H9 (cell line): ENCODE measurements at regions not wholly inside any gene's neighbourhood (a gene's known extent, or its start where the extent isn't known, plus 50 kb on each side); places are given as distances from the start of the nearest gene placed in this dataset.

ENCODE experiments used
- DNase-seq: peaks from one replicate; pipeline ENCODE4 v3.0.0-alpha.2; 2017
- H2AFZ ChIP-seq: one replicate; pipeline ENCODE4 v1.6.1; 2013; ENCODE audit warnings: mild to moderate bottlenecking, low read length, control low read depth, moderate library complexity
- H2AK5ac ChIP-seq: 2 replicates; pipeline ENCODE4 v1.6.1; 2013; ENCODE audit warnings: low read length, control low read depth, mixed read lengths; ENCODE audit not compliant: insufficient read length
- H2BK120ac ChIP-seq: one replicate; pipeline ENCODE4 v1.6.1; 2013; ENCODE audit warnings: low read depth, mild to moderate bottlenecking, low read length, control low read depth, inconsistent platforms; ENCODE audit not compliant: poor library complexity, severe bottlenecking
- H2BK12ac ChIP-seq: 2 replicates; pipeline ENCODE4 v1.6.1; 2013; ENCODE audit warnings: low read length, control low read depth, mixed read lengths, low read depth; ENCODE audit not compliant: insufficient read length
- H2BK15ac ChIP-seq: 2 replicates; pipeline ENCODE4 v1.6.1; 2013; ENCODE audit warnings: low read depth, low read length, control low read depth
- H2BK20ac ChIP-seq: one replicate; pipeline ENCODE4 v1.6.1; 2013; ENCODE audit warnings: low read depth, mild to moderate bottlenecking, low read length, control low read depth, inconsistent platforms; ENCODE audit not compliant: poor library complexity, severe bottlenecking
- H2BK5ac ChIP-seq: 2 replicates; pipeline ENCODE4 v1.6.1; 2013; ENCODE audit warnings: low read length, control low read depth, mixed read lengths; ENCODE audit not compliant: insufficient read length
- H3K14ac ChIP-seq: 2 replicates; pipeline ENCODE4 v1.6.1; 2013; ENCODE audit warnings: low read length, control low read depth; ENCODE audit not compliant: insufficient read depth
- H3K18ac ChIP-seq: 2 replicates; pipeline ENCODE4 v1.6.1; 2013; ENCODE audit warnings: low read depth, mild to moderate bottlenecking, mixed read lengths, low read length, control low read depth; ENCODE audit not compliant: insufficient read length
- H3K23ac ChIP-seq: 2 replicates; pipeline ENCODE4 v1.6.1; 2013; ENCODE audit warnings: low read length, control low read depth, mixed read lengths, low read depth; ENCODE audit not compliant: insufficient read length
- H3K23me2 ChIP-seq: 2 replicates; pipeline ENCODE4 v1.6.1; 2013; ENCODE audit warnings: low read depth, mild to moderate bottlenecking, mixed read lengths, low read length, control low read depth; ENCODE audit not compliant: insufficient read length, poor library complexity, severe bottlenecking
- H3K27ac ChIP-seq: 2 replicates; pipeline ENCODE4 v1.5.1; 2013; ENCODE audit warnings: low read length, control low read depth, mixed read lengths, low read depth; ENCODE audit not compliant: insufficient read length
- H3K27me3 ChIP-seq: 2 replicates; pipeline ENCODE4 v1.6.1; 2013; ENCODE audit warnings: low read length, control low read depth, inconsistent platforms; ENCODE audit not compliant: insufficient read depth
- H3K4ac ChIP-seq: 2 replicates; pipeline ENCODE4 v1.6.1; 2013; ENCODE audit warnings: low read depth, mild to moderate bottlenecking, control low read depth, inconsistent platforms, low read length, moderate library complexity
- H3K4me1 ChIP-seq: 2 replicates; pipeline ENCODE4 v1.6.1; 2013; ENCODE audit warnings: low read length, control low read depth, inconsistent platforms; ENCODE audit not compliant: insufficient read depth
- H3K4me2 ChIP-seq: 2 replicates; pipeline ENCODE4 v1.6.1; 2013; ENCODE audit warnings: low read length, control low read depth, mixed read lengths; ENCODE audit not compliant: insufficient read length, insufficient read depth
- H3K56ac ChIP-seq: 2 replicates; pipeline ENCODE4 v1.6.1; 2013; ENCODE audit warnings: low read depth, mild to moderate bottlenecking, mixed read lengths, low read length, control low read depth; ENCODE audit not compliant: insufficient read length
- H3K79me1 ChIP-seq: 2 replicates; pipeline ENCODE4 v1.6.1; 2013; ENCODE audit warnings: low read depth, mild to moderate bottlenecking, moderate library complexity, low read length, control low read depth, inconsistent platforms; ENCODE audit not compliant: insufficient read depth, poor library complexity, severe bottlenecking
- H3K79me2 ChIP-seq: 2 replicates; pipeline ENCODE4 v1.6.1; 2013; ENCODE audit warnings: low read length, control low read depth, inconsistent platforms; ENCODE audit not compliant: insufficient read depth
- H3K9ac ChIP-seq: 2 replicates; pipeline ENCODE4 v1.6.1; 2013; ENCODE audit warnings: low read length, control low read depth, mixed read lengths; ENCODE audit not compliant: insufficient read length; ENCODE audit errors: extremely low read depth
- H3K9me3 ChIP-seq: one replicate; pipeline ENCODE4 v1.6.1; 2013; ENCODE audit warnings: low read depth, low read length, inconsistent platforms; ENCODE audit not compliant: control insufficient read depth
- H3T11ph ChIP-seq: one replicate; pipeline ENCODE4 v1.6.1; 2013; ENCODE audit warnings: mild to moderate bottlenecking, low read length, control low read depth, inconsistent platforms
- H4K20me1 ChIP-seq: one replicate; pipeline ENCODE4 v1.6.1; 2013; ENCODE audit not compliant: control insufficient read depth, insufficient read length, insufficient read depth
- H4K5ac ChIP-seq: 2 replicates; pipeline ENCODE4 v1.6.1; 2013; ENCODE audit warnings: low read depth, mild to moderate bottlenecking, mixed read lengths, low read length, control low read depth; ENCODE audit not compliant: insufficient read length
- H4K8ac ChIP-seq: replicated peaks from 2 replicates; pipeline ENCODE4 v1.6.1; 2013; ENCODE audit warnings: low read length, control low read depth, mixed read lengths, low read depth; ENCODE audit not compliant: insufficient read length
- H4K91ac ChIP-seq: 2 replicates; pipeline ENCODE4 v1.6.1; 2013; ENCODE audit warnings: low read depth, mild to moderate bottlenecking, moderate library complexity, mixed read lengths, low read length, control low read depth; ENCODE audit not compliant: insufficient read length
- H3K27ac Mint-ChIP-seq, 3 experiments: 2 replicates in 2 of 3; 3 replicates in 1 of 3; pipeline ENCODE4 v1.8.0; 2020 to 2021; ENCODE audit warnings: mixed read lengths in 3 of 3, mild to moderate bottlenecking in 1 of 3, moderate library complexity in 1 of 3
- H3K27me3 Mint-ChIP-seq: 2 replicates; pipeline ENCODE4 v1.8.0; 2021; ENCODE audit warnings: low read depth, mild to moderate bottlenecking, moderate library complexity, mixed read lengths
- H3K36me3 Mint-ChIP-seq, 3 experiments: 2 replicates in 2 of 3; 3 replicates in 1 of 3; pipeline ENCODE4 v1.8.0; 2020 to 2021; ENCODE audit warnings: low read depth in 3 of 3, mixed read lengths in 3 of 3; ENCODE audit not compliant: insufficient read depth in 1 of 3
- H3K4me1 Mint-ChIP-seq, 2 experiments: 2 replicates each; pipeline ENCODE4 v1.8.0; 2020; ENCODE audit warnings: mixed read lengths in 2 of 2
- H3K4me3 Mint-ChIP-seq, 2 experiments: 2 replicates in 1 of 2; 3 replicates in 1 of 2; pipeline ENCODE4 v1.8.0; 2020 to 2021; ENCODE audit warnings: mild to moderate bottlenecking in 2 of 2, mixed read lengths in 2 of 2, moderate library complexity in 1 of 2
- H3K9me3 Mint-ChIP-seq, 2 experiments: 2 replicates in 1 of 2; 3 replicates in 1 of 2; pipeline ENCODE4 v1.8.0; 2020; ENCODE audit warnings: mild to moderate bottlenecking in 2 of 2, mixed read lengths in 2 of 2, moderate library complexity in 1 of 2
- WGBS: extraction: QIAGEN DNeasy Blood & Tissue Kit; methylation state at CpG from one replicate; pipeline ENCODE4 v1.1.7; 2013; ENCODE audit warnings: missing lambda C conversion rate, low lambda C conversion rate, mixed read lengths; ENCODE audit not compliant: insufficient read length; ENCODE audit errors: extremely low coverage; 5-methylcytosine and 5-hydroxymethylcytosine counted together
- TF ChIP-seq, protein P1 (sequence below): fragments of 200-600 bp; sonication (generic); conservative IDR thresholded peaks from 3 replicates; pipeline ENCODE4 v1.8.0; 2021; ENCODE audit warnings: antibody characterized with exemption, mild to moderate bottlenecking

DNA sequence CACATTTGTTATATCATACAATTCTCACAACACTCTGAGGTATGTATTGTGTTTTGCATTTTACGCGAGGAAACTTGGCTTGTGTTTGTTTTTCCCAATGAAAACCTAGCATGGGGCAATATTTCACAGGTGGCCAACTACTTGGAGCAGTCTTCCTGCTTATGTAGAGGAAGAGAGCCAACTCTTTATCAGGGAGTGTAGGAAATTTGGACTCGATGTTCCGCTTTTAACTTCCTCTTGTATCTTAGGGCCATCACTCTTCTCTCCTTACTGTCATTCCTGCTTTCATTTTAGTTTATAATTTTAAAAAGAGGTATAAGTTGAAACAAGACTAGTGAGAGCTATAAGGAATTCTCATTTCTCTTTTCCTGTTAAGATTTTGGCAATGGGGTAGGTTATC lies 107.7 kb upstream of the RPS6KA3 start:
- no peaks in the 10 kb centered on the region for H3K4me1 ChIP-seq
- no CpG with 5 or more reads among the region's 4 CpGs for WGBS
- H3K27ac Mint-ChIP-seq, result no peak overlapping the region
- H3K18ac ChIP-seq, result no peak overlapping the region
- no peak overlapping the region for H3T11ph ChIP-seq
- no peaks in the 10 kb centered on the region; the same call in 1 of the 2 replicates for H3K27me3 Mint-ChIP-seq
- no peak overlapping the region for H2AK5ac ChIP-seq
- no peak overlapping the region for H3K23ac ChIP-seq
- no peak overlapping the region for H3K4me2 ChIP-seq
- H3K9me3 ChIP-seq, result peaks cover 38% of the 10 kb centered on the region
- H3K4ac ChIP-seq, result no peak overlapping the region
- peaks cover 0 to 3% (median 0%) of the 10 kb centered on the region in 3 experiments; a peak in 1 of 7 replicates for H3K36me3 Mint-ChIP-seq
- H3K79me2 ChIP-seq, result no peaks in the 10 kb centered on the region
- H3K4me1 Mint-ChIP-seq, result no peaks in the 10 kb centered on the region
- H3K56ac ChIP-seq, result no peak overlapping the region
- H2BK5ac ChIP-seq, result no peak overlapping the region
- TF ChIP-seq, protein P1, sequence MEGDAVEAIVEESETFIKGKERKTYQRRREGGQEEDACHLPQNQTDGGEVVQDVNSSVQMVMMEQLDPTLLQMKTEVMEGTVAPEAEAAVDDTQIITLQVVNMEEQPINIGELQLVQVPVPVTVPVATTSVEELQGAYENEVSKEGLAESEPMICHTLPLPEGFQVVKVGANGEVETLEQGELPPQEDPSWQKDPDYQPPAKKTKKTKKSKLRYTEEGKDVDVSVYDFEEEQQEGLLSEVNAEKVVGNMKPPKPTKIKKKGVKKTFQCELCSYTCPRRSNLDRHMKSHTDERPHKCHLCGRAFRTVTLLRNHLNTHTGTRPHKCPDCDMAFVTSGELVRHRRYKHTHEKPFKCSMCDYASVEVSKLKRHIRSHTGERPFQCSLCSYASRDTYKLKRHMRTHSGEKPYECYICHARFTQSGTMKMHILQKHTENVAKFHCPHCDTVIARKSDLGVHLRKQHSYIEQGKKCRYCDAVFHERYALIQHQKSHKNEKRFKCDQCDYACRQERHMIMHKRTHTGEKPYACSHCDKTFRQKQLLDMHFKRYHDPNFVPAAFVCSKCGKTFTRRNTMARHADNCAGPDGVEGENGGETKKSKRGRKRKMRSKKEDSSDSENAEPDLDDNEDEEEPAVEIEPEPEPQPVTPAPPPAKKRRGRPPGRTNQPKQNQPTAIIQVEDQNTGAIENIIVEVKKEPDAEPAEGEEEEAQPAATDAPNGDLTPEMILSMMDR, result no peak
- no peak overlapping the region for H3K14ac ChIP-seq
- peaks cover 53 to 70% of the 10 kb centered on the region in 2 experiments for H3K9me3 Mint-ChIP-seq
- no peak overlapping the region for H2BK20ac ChIP-seq
- no peak overlapping the region for H2AFZ ChIP-seq
- no peaks in the 10 kb centered on the region for H3K23me2 ChIP-seq
- no peak overlapping the region for H2BK120ac ChIP-seq
- DNase-seq, result no peak
- H2BK12ac ChIP-seq, result no peak overlapping the region
- H3K79me1 ChIP-seq, result no peaks in the 10 kb centered on the region
- H4K5ac ChIP-seq, result no peak overlapping the region
- no peak overlapping the region for H3K9ac ChIP-seq
- H4K20me1 ChIP-seq, result no peaks in the 10 kb centered on the region
- H3K27me3 ChIP-seq, result no peaks in the 10 kb centered on the region
- H3K27ac ChIP-seq, result no peak overlapping the region
- H4K8ac ChIP-seq, result no peak overlapping the region
- no peak overlapping the region for H2BK15ac ChIP-seq
- H4K91ac ChIP-seq, result no peak overlapping the region
- no peak overlapping the region for H3K4me3 Mint-ChIP-seq
